K562 (cell line): ENCODE measurements at regions not wholly inside any gene's neighbourhood (a gene's known extent, or its start where the extent isn't known, plus 50 kb on each side); places are given as distances from the start of the nearest gene placed in this dataset.

ENCODE experiments used
- BHLHE40 ChIP-seq: IDR thresholded peaks from 2 replicates; pipeline ENCODE4 v1.6.1; 2011; ENCODE audit warnings: low read length, improper control_type of control experiment
- CTCF ChIP-seq, 3 experiments: IDR thresholded peaks in 2 of 3; conservative IDR thresholded peaks in 1 of 3; 2 replicates each; pipeline ENCODE4 v1.5.1; 2011 to 2012; ENCODE audit warnings: low read length in 3 of 3, mild to moderate bottlenecking in 3 of 3, control low read depth in 2 of 3, improper control_type of control experiment in 1 of 3, inconsistent platforms in 1 of 3, low read depth in 1 of 3, mixed read lengths in 1 of 3, moderate library complexity in 1 of 3; ENCODE audit not compliant: insufficient read depth in 2 of 3
- ELF1 ChIP-seq: fragments of 200-800 bp; sonication (Bioruptor generic); IDR thresholded peaks from 2 replicates; pipeline ENCODE4 v1.6.1; 2016; ENCODE audit warnings: missing genetic modification characterization, missing compliant biosample characterization
- ETV6 ChIP-seq, 3 experiments: fragments of 150-350 bp in 1 of 3; sonication (generic) in 1 of 3; formaldehyde crosslinking in 1 of 3; IDR thresholded peaks; 2 replicates each; pipeline versions ENCODE4 v1.6.1 to v1.8.0; 2014 to 2022; ENCODE audit warnings: borderline replicate concordance in 2 of 3, low read depth in 2 of 3, antibody characterized with exemption in 1 of 3, low read length in 1 of 3, mild to moderate bottlenecking in 1 of 3, missing genetic modification reagents in 1 of 3
- NR2C1 ChIP-seq, 2 experiments: fragments of 450-650 bp; IDR thresholded peaks; 2 replicates each; pipeline ENCODE4 v1.6.1; 2017; ENCODE audit warnings: mild to moderate bottlenecking in 2 of 2, antibody characterized with exemption in 1 of 2, inconsistent platforms in 1 of 2, missing compliant biosample characterization in 1 of 2, missing genetic modification characterization in 1 of 2
- NRF1 ChIP-seq, 2 experiments: fragments of 450-650 bp; IDR thresholded peaks in 1 of 2; conservative IDR thresholded peaks in 1 of 2; 2 replicates each; pipeline ENCODE4 v1.6.1; 2014; ENCODE audit warnings: mild to moderate bottlenecking in 2 of 2
- RAD51 ChIP-seq: fragments of 450-650 bp; IDR thresholded peaks from 2 replicates; pipeline ENCODE4 v1.7.1; 2016; ENCODE audit warnings: low read depth, mild to moderate bottlenecking, borderline replicate concordance
- SREBF2 ChIP-seq: sonication (generic); formaldehyde crosslinking; IDR thresholded peaks from 2 replicates; pipeline ENCODE4 v1.4.0; 2020; ENCODE audit warnings: mild to moderate bottlenecking, missing genetic modification reagents
- TGIF2 ChIP-seq: sonication (generic); formaldehyde crosslinking; IDR thresholded peaks from 2 replicates; pipeline ENCODE4 v1.8.1; 2022; ENCODE audit warnings: mild to moderate bottlenecking, missing genetic modification reagents, moderate library complexity
- ZHX1 ChIP-seq: fragments of 150-350 bp; conservative IDR thresholded peaks from 2 replicates; pipeline ENCODE4 v1.6.1; 2014; ENCODE audit warnings: low read length
- ZNF384 ChIP-seq: IDR thresholded peaks from 2 replicates; pipeline ENCODE4 v1.6.1; 2012; ENCODE audit warnings: low read depth, low read length, improper control_type of control experiment

- no peak for TF ChIP-seq RAD51
- no peak for TF ChIP-seq NRF1 (conservative IDR thresholded peaks at IDR 0.05 in 1 of 2, IDR thresholded peaks at IDR 0.05 in 1 of 2)
- TF ChIP-seq ETV6 (IDR thresholded peaks at IDR 0.05; ENCODE audit: borderline replicate concordance in 1 of 2, low read depth in 2 of 2, low read length in 1 of 2) = no peak
- TF ChIP-seq ETV6 (CRISPR knock-in tag; IDR thresholded peaks at IDR 0.05; ENCODE audit: borderline replicate concordance) = no peak
- no peak for TF ChIP-seq ZHX1
- TF ChIP-seq SREBF2 (CRISPR knock-in tag) = no peak
- TF ChIP-seq NR2C1 (IDR thresholded peaks at IDR 0.05) = no peak
- no peak for TF ChIP-seq NR2C1 (tag; IDR thresholded peaks at IDR 0.05)
- no peak for TF ChIP-seq ZNF384
- no peak for TF ChIP-seq ELF1 (tag)
- TF ChIP-seq CTCF (IDR thresholded peaks at IDR 0.05 in 2 of 3, conservative IDR thresholded peaks at IDR 0.05 in 1 of 3; ENCODE audit: insufficient read depth in 2 of 3, low read depth in 1 of 3, low read length in 3 of 3) = no peak
- no peak for TF ChIP-seq TGIF2
- no peak for TF ChIP-seq BHLHE40
Measured at GRCh38 chrX:28347476-28347875, 239.8 kb upstream of the IL1RAPL1 start.
